ENCODE measurements at regions not wholly inside any gene's neighbourhood (a gene's known extent, or its start where the extent isn't known, plus 50 kb on each side); places are given as distances from the start of the nearest gene placed in this dataset.

DNA sequence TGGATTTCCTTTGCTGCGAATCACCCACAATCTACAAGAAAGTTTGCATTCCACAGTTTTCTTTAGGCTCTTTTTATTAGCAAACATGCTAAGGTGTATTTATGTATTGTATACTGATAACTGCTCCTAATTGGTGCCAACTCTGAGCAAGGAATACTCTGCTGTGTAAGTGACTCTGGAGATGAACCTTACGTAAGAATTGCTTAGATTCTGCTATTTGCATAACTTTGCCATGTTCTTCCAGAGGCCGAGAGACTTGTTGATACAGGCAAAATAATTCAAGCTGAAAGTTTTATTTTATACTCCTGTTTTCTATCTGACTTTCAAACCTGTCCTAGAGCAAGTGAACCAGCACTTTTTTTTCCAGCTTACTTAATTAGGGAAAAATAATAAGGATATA, 461.3 kb downstream of the GJA1 start:
- TF ChIP-seq, protein P1, sequence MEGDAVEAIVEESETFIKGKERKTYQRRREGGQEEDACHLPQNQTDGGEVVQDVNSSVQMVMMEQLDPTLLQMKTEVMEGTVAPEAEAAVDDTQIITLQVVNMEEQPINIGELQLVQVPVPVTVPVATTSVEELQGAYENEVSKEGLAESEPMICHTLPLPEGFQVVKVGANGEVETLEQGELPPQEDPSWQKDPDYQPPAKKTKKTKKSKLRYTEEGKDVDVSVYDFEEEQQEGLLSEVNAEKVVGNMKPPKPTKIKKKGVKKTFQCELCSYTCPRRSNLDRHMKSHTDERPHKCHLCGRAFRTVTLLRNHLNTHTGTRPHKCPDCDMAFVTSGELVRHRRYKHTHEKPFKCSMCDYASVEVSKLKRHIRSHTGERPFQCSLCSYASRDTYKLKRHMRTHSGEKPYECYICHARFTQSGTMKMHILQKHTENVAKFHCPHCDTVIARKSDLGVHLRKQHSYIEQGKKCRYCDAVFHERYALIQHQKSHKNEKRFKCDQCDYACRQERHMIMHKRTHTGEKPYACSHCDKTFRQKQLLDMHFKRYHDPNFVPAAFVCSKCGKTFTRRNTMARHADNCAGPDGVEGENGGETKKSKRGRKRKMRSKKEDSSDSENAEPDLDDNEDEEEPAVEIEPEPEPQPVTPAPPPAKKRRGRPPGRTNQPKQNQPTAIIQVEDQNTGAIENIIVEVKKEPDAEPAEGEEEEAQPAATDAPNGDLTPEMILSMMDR (conservative IDR thresholded peaks at IDR 0.05 in 1 of 2, IDR thresholded peaks at IDR 0.05 in 1 of 2; ENCODE audit: extremely low read depth in 1 of 2, insufficient read depth in 1 of 2, low read depth in 1 of 2, low read length in 2 of 2): no peak
- no peak for TF ChIP-seq EZH2 (IDR thresholded peaks at IDR 0.05; ENCODE audit: borderline replicate concordance, low read length)
